WTC11 (cell line): ENCODE measurements at regions not wholly inside any gene's neighbourhood (a gene's known extent, or its start where the extent isn't known, plus 50 kb on each side); places are given as distances from the start of the nearest gene placed in this dataset.

Experiments
- ATAC-seq: fragments of 200-7000 bp; cut with Tn5 transposase; 2 replicates; pipeline ENCODE4 v1.10.0; 2021; ENCODE audit warnings: mild to moderate bottlenecking, moderate library complexity
- CTCF ChIA-PET: fragments of 300-600 bp; sonication (Branson Sonifier 250); formaldehyde crosslinking; loops from one replicate; lab custom pipeline; 2021; ENCODE audit warnings: antibody characterized with exemption; lab: Charles Lee
- POLR2A ChIA-PET: fragments of 350-600 bp; sonication (Branson Sonifier 250); formaldehyde crosslinking; loops from one replicate; lab custom pipeline; 2021; ENCODE audit warnings: antibody characterized with exemption; lab: Charles Lee
- DNase-seq: peaks from one replicate; pipeline ENCODE4 v3.0.0; 2021; ENCODE audit warnings: low spot score
- H3K27ac Mint-ChIP-seq: 2 replicates; pipeline ENCODE4 v1.8.0; 2021; ENCODE audit warnings: mixed read lengths
- H3K27me3 Mint-ChIP-seq: 2 replicates; pipeline ENCODE4 v1.8.0; 2021; ENCODE audit warnings: low read depth, mild to moderate bottlenecking, moderate library complexity, mixed read lengths
- H3K36me3 Mint-ChIP-seq: 2 replicates; pipeline ENCODE4 v1.8.0; 2021; ENCODE audit warnings: mixed read lengths
- H3K4me1 Mint-ChIP-seq: 2 replicates; pipeline ENCODE4 v1.8.0; 2022; ENCODE audit warnings: mixed read lengths
- H3K4me3 Mint-ChIP-seq: 2 replicates; pipeline ENCODE4 v1.8.0; 2021; ENCODE audit warnings: mild to moderate bottlenecking, moderate library complexity, mixed read lengths
- H3K9me3 Mint-ChIP-seq: 2 replicates; pipeline ENCODE4 v1.8.0; 2021; ENCODE audit warnings: mixed read lengths
- CDX4 ChIP-seq: fragments of 250-450 bp; sonication (Bioruptor Pico); IDR thresholded peaks from 2 replicates; pipeline ENCODE4 v1.9.0; 2021; ENCODE audit warnings: moderate library complexity, mild to moderate bottlenecking, inconsistent platforms, borderline replicate concordance
- CREB1 ChIP-seq: sonication (generic); formaldehyde crosslinking; IDR thresholded peaks from 2 replicates; pipeline ENCODE4 v1.8.0; 2023; ENCODE audit warnings: mild to moderate bottlenecking, missing genetic modification reagents
- FOXP1 ChIP-seq: sonication (generic); formaldehyde crosslinking; IDR thresholded peaks from 2 replicates; pipeline ENCODE4 v1.8.0; 2022; ENCODE audit warnings: missing genetic modification reagents, mild to moderate bottlenecking, moderate library complexity, borderline replicate concordance
- NFATC4 ChIP-seq: fragments of 250-450 bp; sonication (Bioruptor Pico); IDR thresholded peaks from 2 replicates; pipeline ENCODE4 v1.9.0; 2021; ENCODE audit warnings: mild to moderate bottlenecking
- SOX15 ChIP-seq: fragments of 250-450 bp; sonication (Bioruptor Pico); IDR thresholded peaks from 2 replicates; pipeline ENCODE4 v1.9.0; 2021; ENCODE audit warnings: mild to moderate bottlenecking
- SP1 ChIP-seq: sonication (generic); formaldehyde crosslinking; conservative IDR thresholded peaks from 2 replicates; pipeline ENCODE4 v1.8.1; 2022; ENCODE audit warnings: missing genetic modification reagents
- ZNF121 ChIP-seq: sonication (generic); formaldehyde crosslinking; IDR thresholded peaks from 2 replicates; pipeline ENCODE4 v1.8.0; 2023; ENCODE audit warnings: missing genetic modification reagents
- ZNF281 ChIP-seq: sonication (generic); formaldehyde crosslinking; IDR thresholded peaks from 2 replicates; pipeline ENCODE4 v1.8.0; 2023; ENCODE audit warnings: mild to moderate bottlenecking, missing genetic modification reagents
- ZNF512 ChIP-seq: sonication (generic); formaldehyde crosslinking; IDR thresholded peaks from 2 replicates; pipeline ENCODE4 v1.8.1; 2022; ENCODE audit warnings: missing genetic modification reagents, borderline replicate concordance
- TF ChIP-seq, protein P1 (sequence below): fragments of 250-450 bp; sonication (Bioruptor Pico); conservative IDR thresholded peaks from 2 replicates; pipeline ENCODE4 v1.9.0; 2021; ENCODE audit warnings: mild to moderate bottlenecking
- TF ChIP-seq, protein P2 (sequence below): sonication (generic); formaldehyde crosslinking; conservative IDR thresholded peaks from 2 replicates; pipeline ENCODE4 v1.8.1; 2023; ENCODE audit warnings: mild to moderate bottlenecking, low read depth, missing genetic modification reagents, moderate library complexity

- Mint-ChIP-seq H3K9me3 (peaks cover 9% of the 10 kb centered on the region), H3K4me3 (no peak overlapping the region), H3K27me3 (no peaks in the 10 kb centered on the region), H3K27ac (no peak overlapping the region), H3K36me3 (no peaks in the 10 kb centered on the region), H3K4me1 (no peaks in the 10 kb centered on the region)
- DNase-seq (no peak), ATAC-seq (no peak)
- CTCF ChIA-PET, result interaction anchor here (1.0 kb wide), 1 partner anchor 133 kb away, joined by 3 read pairs; the partner anchor contains the start of gene IVNS1ABP
- POLR2A ChIA-PET, result no interaction called here
- TF ChIP-seq CREB1 (CRISPR knock-in tag), result no peak
- TF ChIP-seq SP1 (CRISPR knock-in tag), result no peak
- TF ChIP-seq CDX4 (CRISPR knock-in tag), result no peak
- TF ChIP-seq, protein P1, sequence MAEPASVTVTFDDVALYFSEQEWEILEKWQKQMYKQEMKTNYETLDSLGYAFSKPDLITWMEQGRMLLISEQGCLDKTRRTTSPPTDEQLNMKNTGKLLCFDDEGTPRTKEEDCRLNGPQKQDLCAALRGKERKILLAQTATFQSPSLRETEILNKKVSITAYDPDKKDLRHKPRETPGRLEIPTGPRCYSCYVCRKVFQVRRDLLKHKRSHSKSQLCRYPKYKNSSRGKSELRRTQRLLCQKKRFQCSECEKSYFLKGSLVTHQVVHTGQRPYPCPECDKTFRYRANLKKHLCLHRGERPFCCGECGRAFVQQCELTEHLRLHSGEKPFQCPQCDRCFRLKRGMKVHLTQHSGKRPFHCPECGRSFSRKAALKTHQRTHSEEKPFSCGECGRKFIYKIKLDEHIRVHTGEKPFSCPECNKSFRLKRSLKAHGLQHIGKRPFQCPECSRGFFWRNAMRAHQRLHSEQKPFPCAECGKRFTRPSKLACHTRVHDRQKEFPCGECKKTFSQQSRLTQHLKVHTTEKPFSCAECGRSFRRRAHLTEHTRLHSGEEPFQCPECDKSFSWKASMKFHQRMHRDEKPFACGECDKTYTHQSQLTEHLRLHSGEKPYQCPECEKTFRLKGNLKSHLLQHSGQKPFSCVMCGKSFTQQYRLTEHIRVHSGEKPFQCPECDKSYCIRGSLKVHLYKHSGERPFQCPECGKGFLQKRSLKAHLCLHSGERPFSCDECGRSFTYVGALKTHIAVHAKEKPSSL (CRISPR knock-in tag), result no peak
- no peak for TF ChIP-seq FOXP1
- TF ChIP-seq ZNF121 (CRISPR knock-in tag), result no peak
- TF ChIP-seq NFATC4 (CRISPR knock-in tag), result no peak
- no peak for TF ChIP-seq ZNF512
- TF ChIP-seq SOX15 (CRISPR knock-in tag), result no peak
These were observed 133.2 kb upstream of the IVNS1ABP start for GRCh38 chr1:185450060-185450788.

DNA sequence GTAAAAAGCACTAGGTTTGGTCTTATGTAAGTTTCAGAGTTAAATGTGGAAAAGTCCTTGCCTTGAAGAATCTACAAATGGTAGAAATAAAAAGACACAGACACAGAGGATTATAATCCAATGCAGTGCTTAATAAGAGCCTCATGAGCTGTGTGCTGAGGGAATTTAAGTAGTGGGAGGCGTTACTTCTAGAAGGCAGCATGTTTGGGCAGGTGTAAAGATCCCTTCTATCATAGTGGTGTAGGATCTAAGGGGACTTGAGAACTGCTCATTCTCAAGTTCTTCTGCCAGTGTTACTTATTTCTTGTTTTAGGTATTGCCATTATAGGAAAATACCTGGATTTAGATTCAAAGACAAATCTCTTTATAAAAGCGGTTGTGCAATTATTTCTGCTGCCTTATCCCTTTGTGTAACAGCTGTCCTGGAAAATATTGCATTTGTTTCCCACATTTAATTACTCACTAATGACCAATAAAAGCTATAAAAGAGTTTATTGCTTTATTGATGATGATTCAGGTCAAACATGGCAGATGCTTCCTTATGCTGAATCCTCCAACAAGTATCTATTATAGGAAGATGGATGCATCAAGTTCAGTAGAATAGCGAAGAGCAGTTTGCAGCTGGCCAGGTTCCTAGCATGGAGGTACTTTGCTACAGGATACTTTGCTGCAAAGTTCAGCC is 132.5 kb upstream of the IVNS1ABP start:
- ATAC-seq, result no peak
- POLR2A ChIA-PET, result no interaction called here

More for the DNA sequence above, 132.5 kb upstream of the IVNS1ABP start:
- no peaks in the 10 kb centered on the region for H3K36me3 Mint-ChIP-seq
- H3K4me1 Mint-ChIP-seq, result no peaks in the 10 kb centered on the region
- no peaks in the 10 kb centered on the region for H3K27me3 Mint-ChIP-seq
- peaks cover 9% of the 10 kb centered on the region for H3K9me3 Mint-ChIP-seq
- no peak overlapping the region for H3K4me3 Mint-ChIP-seq
- CTCF ChIA-PET, result no interaction called here
- TF ChIP-seq ZNF281 (CRISPR knock-in tag), result no peak
- TF ChIP-seq, protein P1 (CRISPR knock-in tag), result no peak
- TF ChIP-seq, protein P2, sequence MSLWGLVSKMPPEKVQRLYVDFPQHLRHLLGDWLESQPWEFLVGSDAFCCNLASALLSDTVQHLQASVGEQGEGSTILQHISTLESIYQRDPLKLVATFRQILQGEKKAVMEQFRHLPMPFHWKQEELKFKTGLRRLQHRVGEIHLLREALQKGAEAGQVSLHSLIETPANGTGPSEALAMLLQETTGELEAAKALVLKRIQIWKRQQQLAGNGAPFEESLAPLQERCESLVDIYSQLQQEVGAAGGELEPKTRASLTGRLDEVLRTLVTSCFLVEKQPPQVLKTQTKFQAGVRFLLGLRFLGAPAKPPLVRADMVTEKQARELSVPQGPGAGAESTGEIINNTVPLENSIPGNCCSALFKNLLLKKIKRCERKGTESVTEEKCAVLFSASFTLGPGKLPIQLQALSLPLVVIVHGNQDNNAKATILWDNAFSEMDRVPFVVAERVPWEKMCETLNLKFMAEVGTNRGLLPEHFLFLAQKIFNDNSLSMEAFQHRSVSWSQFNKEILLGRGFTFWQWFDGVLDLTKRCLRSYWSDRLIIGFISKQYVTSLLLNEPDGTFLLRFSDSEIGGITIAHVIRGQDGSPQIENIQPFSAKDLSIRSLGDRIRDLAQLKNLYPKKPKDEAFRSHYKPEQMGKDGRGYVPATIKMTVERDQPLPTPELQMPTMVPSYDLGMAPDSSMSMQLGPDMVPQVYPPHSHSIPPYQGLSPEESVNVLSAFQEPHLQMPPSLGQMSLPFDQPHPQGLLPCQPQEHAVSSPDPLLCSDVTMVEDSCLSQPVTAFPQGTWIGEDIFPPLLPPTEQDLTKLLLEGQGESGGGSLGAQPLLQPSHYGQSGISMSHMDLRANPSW, result no peak
- no peak for DNase-seq
- no peak overlapping the region for H3K27ac Mint-ChIP-seq
